ENCODE measurements at regions not wholly inside any gene's neighbourhood (a gene's known extent, or its start where the extent isn't known, plus 50 kb on each side); places are given as distances from the start of the nearest gene placed in this dataset.

- no peak for DNase-seq (ENCODE audit: low spot score)
- Mint-ChIP-seq H3K27ac (no peak overlapping the region), H3K4me3 (no peak overlapping the region), H3K27me3 (peaks cover 24 to 34% of the 10 kb centered on the region in 2 donors), H3K4me1 (ENCODE audit: low read depth in 2 of 2) (no peaks in the 10 kb centered on the region), H3K9me3 (no peaks in the 10 kb centered on the region), H3K36me3 (no peaks in the 10 kb centered on the region)
- no peak for ATAC-seq
Observed at GRCh38 chr17:33888455-33888854, 366.6 kb upstream of the CCL2 start.

DNA sequence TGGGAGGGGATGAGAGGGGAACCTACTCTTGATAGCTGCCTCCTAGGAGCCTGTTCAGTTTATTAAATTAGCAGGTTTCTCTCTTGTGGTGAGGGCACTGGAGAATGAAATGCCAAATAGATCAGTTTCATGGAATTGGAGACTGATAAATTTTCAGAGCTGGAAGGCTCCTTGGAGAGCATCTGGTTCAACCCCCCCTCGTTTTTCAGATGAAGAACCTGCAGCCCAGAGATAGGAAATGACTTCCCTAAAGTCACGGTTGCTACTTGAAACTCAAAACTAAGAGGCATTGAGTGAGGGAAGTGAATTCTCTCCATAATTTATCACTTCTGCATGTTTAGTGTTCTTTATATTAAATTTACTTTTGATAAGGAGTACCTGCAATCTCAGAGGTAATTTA, 366.0 kb upstream of the CCL2 start:
- H3K27ac Mint-ChIP-seq, result no peak overlapping the region
- H3K27me3 Mint-ChIP-seq, result peaks cover 22 to 34% of the 10 kb centered on the region in 2 donors
- no peaks in the 10 kb centered on the region for H3K9me3 Mint-ChIP-seq
- H3K36me3 Mint-ChIP-seq, result no peaks in the 10 kb centered on the region
- no peaks in the 10 kb centered on the region for H3K4me1 Mint-ChIP-seq (ENCODE audit: low read depth in 2 of 2)
- H3K4me3 Mint-ChIP-seq, result no peak overlapping the region
- ATAC-seq (no peak), DNase-seq (ENCODE audit: low spot score) (no peak)

DNA sequence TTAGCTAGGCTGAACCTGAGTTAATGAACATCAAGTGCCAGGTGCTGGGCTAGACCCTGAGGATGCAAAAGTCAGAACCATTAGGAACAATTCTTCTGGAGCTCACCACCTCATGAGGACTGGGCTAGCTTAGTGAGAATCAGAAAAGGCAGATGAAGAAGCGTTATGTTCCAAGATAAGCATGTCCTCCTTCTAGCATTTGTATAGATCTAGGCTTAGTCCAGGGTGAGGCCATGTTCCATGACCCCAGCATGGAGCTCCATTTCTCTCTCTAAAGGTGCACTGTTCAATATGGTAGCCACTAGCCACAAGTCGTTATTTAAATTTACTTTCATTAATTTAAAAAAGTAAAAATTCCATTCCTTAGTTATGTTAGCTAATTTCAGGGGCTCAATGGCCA, 365.3 kb upstream of the CCL2 start:
- DNase-seq (ENCODE audit: low spot score), result no peak
- no peaks in the 10 kb centered on the region for H3K4me1 Mint-ChIP-seq (ENCODE audit: low read depth in 2 of 2)
- H3K27me3 Mint-ChIP-seq, result peaks cover 18 to 27% of the 10 kb centered on the region in 2 donors
- no peaks in the 10 kb centered on the region for H3K36me3 Mint-ChIP-seq
- no peak overlapping the region for H3K4me3 Mint-ChIP-seq
- no peaks in the 10 kb centered on the region for H3K9me3 Mint-ChIP-seq
- no peak overlapping the region for H3K27ac Mint-ChIP-seq
- ATAC-seq, result no peak

GRCh38 chr17:33892717-33893591, 362.1 kb upstream of the CCL2 start:
- H3K36me3 Mint-ChIP-seq, result no peaks in the 10 kb centered on the region

DNA sequence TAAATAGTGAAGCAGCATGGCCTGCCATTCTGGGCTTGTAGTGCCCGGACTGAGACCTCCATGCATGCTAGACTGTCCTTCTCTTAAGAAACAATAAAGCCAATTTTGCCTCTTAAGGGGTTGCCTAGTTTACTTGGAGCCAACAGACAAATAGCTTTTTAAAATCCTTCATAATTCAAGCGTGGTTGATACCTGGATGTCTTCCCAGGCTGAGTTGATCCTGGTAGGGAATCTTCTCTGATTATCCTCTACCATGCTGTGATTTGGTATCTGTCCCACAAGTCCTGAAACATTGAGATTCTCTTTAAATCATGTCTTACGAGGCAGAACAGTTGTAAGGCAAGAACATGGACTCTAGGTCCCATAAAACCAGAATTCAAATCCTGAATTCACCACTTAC, 359.6 kb upstream of the CCL2 start:
- Mint-ChIP-seq H3K4me1 (ENCODE audit: low read depth in 2 of 2) (no peaks in the 10 kb centered on the region), H3K27ac (no peak overlapping the region), H3K27me3 (peaks cover 0 to 4% of the 10 kb centered on the region in 2 donors), H3K36me3 (no peaks in the 10 kb centered on the region), H3K4me3 (no peak overlapping the region), H3K9me3 (no peaks in the 10 kb centered on the region)
- no peak for DNase-seq (ENCODE audit: low spot score)
- no peak for ATAC-seq

More at GRCh38 chr17:33892717-33893591, 362.1 kb upstream of the CCL2 start:
- ATAC-seq (no peak), DNase-seq (ENCODE audit: low spot score) (no peak)
- Mint-ChIP-seq H3K4me1 (ENCODE audit: low read depth in 2 of 2) (no peaks in the 10 kb centered on the region), H3K27me3 (peaks cover 6 to 9% of the 10 kb centered on the region in 2 donors), H3K9me3 (no peaks in the 10 kb centered on the region), H3K4me3 (no peak overlapping the region), H3K27ac (no peak overlapping the region)

DNA sequence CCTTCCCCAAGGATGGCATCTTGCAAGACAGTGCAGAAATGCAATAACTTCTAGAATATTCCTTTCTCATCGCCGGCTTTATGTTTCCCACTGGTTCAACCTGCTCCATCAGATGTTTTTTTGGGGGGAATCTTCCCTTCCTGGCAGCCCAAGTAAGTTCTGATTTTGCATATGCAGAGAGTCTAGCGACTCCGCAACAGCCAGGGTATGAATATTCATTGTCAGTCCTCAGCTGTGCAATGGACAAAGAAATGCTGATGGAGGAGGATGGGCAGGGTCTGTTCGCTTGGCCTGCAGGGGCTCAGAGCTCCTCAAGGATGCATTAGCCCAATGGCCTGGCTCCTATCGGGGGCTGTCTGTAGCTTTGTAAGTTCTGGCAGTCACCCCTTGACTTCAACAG, 358.8 kb upstream of the CCL2 start:
- Mint-ChIP-seq H3K36me3 (no peaks in the 10 kb centered on the region), H3K9me3 (no peaks in the 10 kb centered on the region), H3K27ac (no peak overlapping the region), H3K4me3 (no peak overlapping the region), H3K4me1 (ENCODE audit: low read depth in 2 of 2) (no peaks in the 10 kb centered on the region), H3K27me3 (peaks cover 2 to 5% of the 10 kb centered on the region in 2 donors)
- DNase-seq (ENCODE audit: low spot score) (no peak), ATAC-seq (no peak)

DNA sequence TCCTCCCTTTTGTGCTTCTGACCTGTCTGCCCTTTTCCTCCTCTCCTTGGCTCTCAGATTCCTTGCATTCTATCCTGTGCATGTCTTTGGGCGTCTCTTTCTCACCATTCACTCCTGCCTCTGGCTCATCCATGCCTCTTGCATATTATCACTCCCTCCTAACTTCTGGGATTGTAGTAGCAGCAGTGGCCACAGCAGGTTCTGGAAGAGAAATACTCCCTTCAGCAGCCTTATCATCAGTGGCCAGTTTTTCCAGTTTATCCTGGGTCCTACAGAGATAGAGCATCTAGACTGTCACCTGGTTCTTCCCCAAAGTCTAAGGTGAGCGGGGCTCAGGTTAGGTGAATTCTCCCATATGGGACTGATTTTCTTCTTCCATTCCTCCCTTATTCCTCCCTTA, 354.0 kb upstream of the CCL2 start:
- ATAC-seq (no peak), DNase-seq (ENCODE audit: low spot score) (no peak)
- Mint-ChIP-seq H3K27ac (no peak overlapping the region), H3K36me3 (no peaks in the 10 kb centered on the region), H3K9me3 (no peaks in the 10 kb centered on the region), H3K27me3 (peaks cover 8 to 17% of the 10 kb centered on the region in 2 donors), H3K4me1 (ENCODE audit: low read depth in 2 of 2) (no peaks in the 10 kb centered on the region), H3K4me3 (no peak overlapping the region)

GRCh38 chr17:33902901-33903449, 352.1 kb upstream of the CCL2 start:
- H3K9me3 Mint-ChIP-seq, result no peaks in the 10 kb centered on the region
- no peaks in the 10 kb centered on the region for H3K4me1 Mint-ChIP-seq (ENCODE audit: low read depth in 2 of 2)
- H3K36me3 Mint-ChIP-seq, result no peaks in the 10 kb centered on the region
- no peak for ATAC-seq
- no peak overlapping the region for H3K4me3 Mint-ChIP-seq
- DNase-seq (ENCODE audit: low spot score), result no peak
- H3K27me3 Mint-ChIP-seq, result peaks cover 8 to 23% of the 10 kb centered on the region in 2 donors
- H3K27ac Mint-ChIP-seq, result no peak overlapping the region

DNA sequence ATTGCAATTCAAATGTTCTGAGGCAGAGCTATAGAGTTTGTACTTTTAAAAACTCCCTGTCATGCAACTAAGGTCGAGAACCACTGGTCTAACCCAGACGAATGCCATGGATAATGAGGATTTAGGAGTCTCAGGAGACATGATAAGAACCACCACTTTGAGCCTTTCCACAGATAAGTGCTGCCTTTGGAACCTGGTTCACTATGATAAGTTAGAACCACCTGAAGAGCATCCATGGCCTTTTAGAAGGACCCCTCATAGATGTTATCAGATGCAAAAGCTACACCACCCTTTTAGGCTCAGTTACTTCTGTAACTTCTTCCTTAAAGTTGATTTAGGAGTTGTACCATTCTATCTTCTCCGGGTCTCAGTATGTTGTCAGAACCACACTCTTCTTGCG, 350.6 kb upstream of the CCL2 start:
- H3K27ac Mint-ChIP-seq, result no peak overlapping the region

DNA sequence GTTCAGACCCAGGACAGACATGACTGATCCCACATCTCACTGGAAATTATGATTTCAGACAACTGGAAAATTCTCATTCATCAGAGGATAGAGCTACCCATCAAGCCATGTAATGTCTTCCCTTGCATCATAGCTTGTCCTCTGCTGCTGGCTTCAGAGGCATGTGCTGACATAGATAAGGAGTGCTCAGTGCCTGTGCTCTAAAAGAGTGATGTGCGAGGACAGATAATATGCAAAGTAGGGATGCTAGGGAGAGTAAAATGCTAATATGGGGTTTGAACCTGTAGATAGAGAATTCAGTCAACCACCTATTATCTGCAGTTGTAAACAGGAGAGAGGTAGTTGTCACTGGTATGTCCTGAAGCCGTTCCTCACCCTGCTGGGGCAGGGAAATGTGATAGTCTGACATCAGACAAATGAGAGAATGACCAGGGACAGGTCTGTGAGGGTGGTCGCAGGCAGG, 349.7 kb upstream of the CCL2 start:
- H3K27ac Mint-ChIP-seq, result no peak overlapping the region
- no peak overlapping the region for H3K4me3 Mint-ChIP-seq
- ATAC-seq, result no peak

More for the DNA sequence above, 350.6 kb upstream of the CCL2 start:
- H3K4me1 Mint-ChIP-seq (ENCODE audit: low read depth in 2 of 2), result no peaks in the 10 kb centered on the region
- no peak for ATAC-seq
- H3K9me3 Mint-ChIP-seq, result no peaks in the 10 kb centered on the region
- H3K27me3 Mint-ChIP-seq, result peaks cover 12 to 29% of the 10 kb centered on the region in 2 donors
- H3K4me3 Mint-ChIP-seq, result no peak overlapping the region
- no peaks in the 10 kb centered on the region for H3K36me3 Mint-ChIP-seq
- no peak for DNase-seq (ENCODE audit: low spot score)

GRCh38 chr17:33908363-33909064, 346.6 kb upstream of the CCL2 start:
- DNase-seq (ENCODE audit: low spot score) (no peak), ATAC-seq (no peak)
- Mint-ChIP-seq H3K9me3 (no peaks in the 10 kb centered on the region), H3K27me3 (peaks cover 14 to 17% of the 10 kb centered on the region in 2 donors), H3K36me3 (no peaks in the 10 kb centered on the region), H3K4me3 (no peak overlapping the region), H3K27ac (no peak overlapping the region), H3K4me1 (ENCODE audit: low read depth in 2 of 2) (no peaks in the 10 kb centered on the region)

More for the DNA sequence above, 349.7 kb upstream of the CCL2 start:
- no peak for DNase-seq (ENCODE audit: low spot score)
- Mint-ChIP-seq H3K36me3 (no peaks in the 10 kb centered on the region), H3K9me3 (no peaks in the 10 kb centered on the region), H3K4me1 (ENCODE audit: low read depth in 2 of 2) (no peaks in the 10 kb centered on the region), H3K27me3 (peaks cover 12 to 31% of the 10 kb centered on the region in 2 donors)

- no peak for ATAC-seq
- no peaks in the 10 kb centered on the region for H3K4me1 Mint-ChIP-seq (ENCODE audit: low read depth in 2 of 2)
- H3K27me3 Mint-ChIP-seq, result peaks cover 14 to 17% of the 10 kb centered on the region in 2 donors
- no peak overlapping the region for H3K4me3 Mint-ChIP-seq
- no peaks in the 10 kb centered on the region for H3K36me3 Mint-ChIP-seq
- no peaks in the 10 kb centered on the region for H3K9me3 Mint-ChIP-seq
- no peak for DNase-seq (ENCODE audit: low spot score)
- no peak overlapping the region for H3K27ac Mint-ChIP-seq
Observed at GRCh38 chr17:33910200-33910857, 344.8 kb upstream of the CCL2 start.

GRCh38 chr17:33914125-33914524, 341.0 kb upstream of the CCL2 start:
- H3K4me1 Mint-ChIP-seq (ENCODE audit: low read depth in 2 of 2), result no peaks in the 10 kb centered on the region
- H3K36me3 Mint-ChIP-seq, result no peaks in the 10 kb centered on the region
- H3K4me3 Mint-ChIP-seq, result no peak overlapping the region
- no peak for DNase-seq (ENCODE audit: low spot score)
- H3K27ac Mint-ChIP-seq, result no peak overlapping the region
- ATAC-seq, result no peak
- no peaks in the 10 kb centered on the region for H3K9me3 Mint-ChIP-seq
- H3K27me3 Mint-ChIP-seq, result peaks cover 24 to 26% of the 10 kb centered on the region in 2 donors
